A549 (cell line): ENCODE measurements at regions not wholly inside any gene's neighbourhood (a gene's known extent, or its start where the extent isn't known, plus 50 kb on each side); places are given as distances from the start of the nearest gene placed in this dataset.

ENCODE experiments used
- ATAC-seq, 2 experiments: fragments of 200-7000 bp in 1 of 2; fragments of >200 bp in 1 of 2; cut with Nextera tagmentation in 1 of 2; cut with Tn5 transposase in 1 of 2; 3 replicates each; pipeline versions ENCODE4 v1.8.0 to v1.9.1; 2018 to 2020; ENCODE audit warnings: mild to moderate bottlenecking in 1 of 2, moderate library complexity in 1 of 2
- CTCF ChIA-PET: fragments of 300-600 bp; sonication (Branson Sonifier 250); formaldehyde crosslinking; extraction: SDS; loops from one replicate; lab custom pipeline; 2021; ENCODE audit warnings: antibody characterized with exemption, inconsistent platforms; lab: Yijun Ruan, JAX
- POLR2A ChIA-PET: fragments of 350-600 bp; formaldehyde crosslinking; extraction: SDS; loops from one replicate; lab custom pipeline; 2021; ENCODE audit warnings: antibody characterized with exemption, inconsistent platforms; lab: Yijun Ruan, JAX
- DNase-seq, 2 experiments: peaks; one replicate each; pipeline versions ENCODE4 v3.0.0 to v3.0.0-alpha.2; 2011 to 2016; ENCODE audit warnings: low read depth in 1 of 2, low spot score in 1 of 2
- FAIRE-seq: peaks from 2 replicates; lab custom pipeline; 2011; peaks lifted over from hg19 to GRCh38; lab: Jason Lieb, UNC
- H3K27ac ChIP-seq, 2 experiments: fragments of >200 bp; sonication (Bioruptor Twin); formaldehyde crosslinking; 3 replicates each; pipeline ENCODE4 v1.5.1; 2016 to 2017
- H3K4me1 ChIP-seq: fragments of >200 bp; sonication (Bioruptor Twin); formaldehyde crosslinking; 3 replicates; pipeline ENCODE4 v1.6.1; 2016
- H3K4me2 ChIP-seq: fragments of >200 bp; sonication (Bioruptor Twin); formaldehyde crosslinking; 3 replicates; pipeline ENCODE4 v1.6.1; 2016
- H3K4me3 ChIP-seq: fragments of >200 bp; sonication (Bioruptor Twin); formaldehyde crosslinking; 3 replicates; pipeline ENCODE4 v1.5.1; 2016
- H3K9me3 ChIP-seq: fragments of >200 bp; sonication (Bioruptor Twin); formaldehyde crosslinking; 3 replicates; pipeline ENCODE4 v1.6.1; 2016
- ATOH8 ChIP-seq: fragments of 250-450 bp; sonication (Bioruptor Pico); IDR thresholded peaks from 2 replicates; pipeline ENCODE4 v1.5.0; 2020; ENCODE audit warnings: low read depth, mild to moderate bottlenecking, moderate library complexity
- CBX8 ChIP-seq: fragments of 200-600 bp; sonication (generic); IDR thresholded peaks from 2 replicates; pipeline ENCODE4 v1.6.1; 2016
- CEBPB ChIP-seq, 2 experiments: fragments of >200 bp in 1 of 2; sonication (Bioruptor Twin) in 1 of 2; formaldehyde crosslinking in 1 of 2; IDR thresholded peaks; 2 replicates each; pipeline ENCODE4 v1.6.1; 2012 to 2016
- CHD2 ChIP-seq: fragments of 150-350 bp; IDR thresholded peaks from 2 replicates; pipeline ENCODE4 v1.6.1; 2014; ENCODE audit warnings: low read length; ENCODE audit not compliant: partially characterized antibody
- E2F6 ChIP-seq: IDR thresholded peaks from 2 replicates; pipeline ENCODE4 v1.6.1; 2012; ENCODE audit warnings: low read depth, borderline replicate concordance
- ELK1 ChIP-seq: fragments of 150-350 bp; IDR thresholded peaks from 2 replicates; pipeline ENCODE4 v1.6.1; 2014; ENCODE audit warnings: low read depth, mild to moderate bottlenecking, low read length
- ESRRA ChIP-seq: fragments of 150-350 bp; IDR thresholded peaks from 2 replicates; pipeline ENCODE4 v1.6.1; 2014; ENCODE audit warnings: mild to moderate bottlenecking, low read length, borderline replicate concordance
- FOSL2 ChIP-seq, 2 experiments: fragments of 450-650 bp in 1 of 2; fragments of >200 bp in 1 of 2; sonication (Bioruptor Twin) in 1 of 2; formaldehyde crosslinking; IDR thresholded peaks; 2 replicates each; pipeline versions ENCODE4 v1.5.0 to v1.6.1; 2016 to 2020; ENCODE audit warnings: mild to moderate bottlenecking in 1 of 2, moderate library complexity in 1 of 2
- HEYL ChIP-seq: fragments of 250-450 bp; sonication (Bioruptor Pico); IDR thresholded peaks from 2 replicates; pipeline ENCODE4 v1.8.0; 2021; ENCODE audit warnings: mild to moderate bottlenecking, moderate library complexity
- HOXB13 ChIP-seq: fragments of 250-450 bp; sonication (Bioruptor Pico); IDR thresholded peaks from 2 replicates; pipeline ENCODE4 v1.5.0; 2020; ENCODE audit warnings: low read depth, mild to moderate bottlenecking, moderate library complexity
- JUN ChIP-seq, 2 experiments: fragments of >200 bp; sonication (Bioruptor Twin); formaldehyde crosslinking; IDR thresholded peaks; 2 replicates in 1 of 2; 3 replicates in 1 of 2; pipeline ENCODE4 v1.6.1; 2016 to 2017
- KDM5A ChIP-seq: fragments of 200-600 bp; sonication (generic); IDR thresholded peaks from 2 replicates; pipeline ENCODE4 v1.6.1; 2016; ENCODE audit warnings: antibody characterized with exemption, mild to moderate bottlenecking
- MAZ ChIP-seq: fragments of 150-350 bp; IDR thresholded peaks from 2 replicates; pipeline ENCODE4 v1.6.1; 2014; ENCODE audit warnings: antibody characterized with exemption, low read depth, low read length, borderline replicate concordance
- MYC ChIP-seq: IDR thresholded peaks from 2 replicates; pipeline ENCODE4 v1.6.1; 2012; ENCODE audit warnings: mild to moderate bottlenecking, inconsistent platforms, low read length, improper control_type of control experiment, borderline replicate concordance
- NPAS2 ChIP-seq: fragments of 250-450 bp; sonication (Bioruptor Pico); IDR thresholded peaks from 2 replicates; pipeline ENCODE4 v1.8.0; 2022; ENCODE audit warnings: mild to moderate bottlenecking, moderate library complexity, borderline replicate concordance
- PHF8 ChIP-seq: fragments of 200-600 bp; sonication (generic); IDR thresholded peaks from 2 replicates; pipeline ENCODE4 v1.6.1; 2016; ENCODE audit warnings: low read depth, mild to moderate bottlenecking, antibody characterized with exemption, moderate library complexity, borderline replicate concordance
- POLR2AphosphoS2 ChIP-seq: conservative IDR thresholded peaks from 2 replicates; pipeline ENCODE4 v1.6.1; 2012; ENCODE audit warnings: low read length, improper control_type of control experiment, inconsistent platforms
- RAD21 ChIP-seq, 2 experiments: fragments of >200 bp in 1 of 2; sonication (Bioruptor Twin) in 1 of 2; formaldehyde crosslinking in 1 of 2; IDR thresholded peaks in 1 of 2; conservative IDR thresholded peaks in 1 of 2; 2 replicates in 1 of 2; 3 replicates in 1 of 2; pipeline ENCODE4 v1.6.1; 2012 to 2018; ENCODE audit warnings: inconsistent platforms in 1 of 2
- RARB ChIP-seq: fragments of 250-450 bp; sonication (Bioruptor Pico); IDR thresholded peaks from 2 replicates; pipeline ENCODE4 v1.8.0; 2021; ENCODE audit warnings: mild to moderate bottlenecking, moderate library complexity
- REST ChIP-seq: fragments of 200-600 bp; sonication (generic); IDR thresholded peaks from 2 replicates; pipeline ENCODE4 v1.6.1; 2016; ENCODE audit warnings: antibody characterized with exemption, mild to moderate bottlenecking, moderate library complexity
- RFX5 ChIP-seq: fragments of 450-650 bp; IDR thresholded peaks from 2 replicates; pipeline ENCODE4 v1.7.1; 2014; ENCODE audit warnings: antibody characterized with exemption, mild to moderate bottlenecking, moderate library complexity
- SMC3 ChIP-seq: fragments of >200 bp; sonication (Bioruptor Twin); formaldehyde crosslinking; IDR thresholded peaks from 3 replicates; pipeline ENCODE4 v1.6.1; 2018; ENCODE audit warnings: inconsistent platforms
- SREBF2 ChIP-seq: fragments of 450-650 bp; IDR thresholded peaks from 2 replicates; pipeline ENCODE4 v1.6.1; 2014; ENCODE audit warnings: mild to moderate bottlenecking, moderate library complexity
- TFCP2L1 ChIP-seq: fragments of 250-450 bp; sonication (Bioruptor Pico); IDR thresholded peaks from 2 replicates; pipeline ENCODE4 v1.5.0; 2021; ENCODE audit warnings: mild to moderate bottlenecking
- ZSCAN20 ChIP-seq: fragments of 250-450 bp; sonication (Bioruptor Pico); IDR thresholded peaks from 2 replicates; pipeline ENCODE4 v1.8.0; 2022; ENCODE audit warnings: mild to moderate bottlenecking, moderate library complexity
- WGBS: methylation state at CpG from one replicate; pipeline ENCODE4 v1.1.6; 2017; ENCODE audit errors: missing lambda C conversion rate; 5-methylcytosine and 5-hydroxymethylcytosine counted together

GRCh38 chr18:26662996-26663395 lies 114.6 kb upstream of the KCTD1 start:
- H3K9me3 ChIP-seq, result no peaks in the 10 kb centered on the region
- H3K4me1 ChIP-seq, result peaks cover 8% of the 10 kb centered on the region
- no peak for FAIRE-seq
- H3K4me2 ChIP-seq, result no peak overlapping the region
- 78% methylated on average over 5 of the region's 5 CpGs for WGBS
- H3K27ac ChIP-seq, result no peak overlapping the region
- CTCF ChIA-PET, result no interaction called here
- no peak overlapping the region for H3K4me3 ChIP-seq
- POLR2A ChIA-PET, result no interaction called here
- no peak for ATAC-seq
- DNase-seq, result no peak
- TF ChIP-seq TFCP2L1 (no peak), ELK1 (no peak), CEBPB (IDR thresholded peaks at IDR 0.05) (no peak), ESRRA (no peak), PHF8 (no peak), HOXB13 (no peak), HEYL (CRISPR knock-in tag) (no peak), RARB (CRISPR knock-in tag) (no peak), RAD21 (conservative IDR thresholded peaks at IDR 0.05 in 1 of 2, IDR thresholded peaks at IDR 0.05 in 1 of 2) (no peak), CBX8 (no peak), E2F6 (no peak), MAZ (no peak), SREBF2 (no peak), KDM5A (no peak)

- H3K4me2 ChIP-seq, result peak overlapping the region; percentile 92
- TF ChIP-seq NPAS2 (CRISPR knock-in tag) (no peak), CHD2 (no peak), FOSL2 (IDR thresholded peaks at IDR 0.05) (no peak), FOSL2 (CRISPR knock-in tag; IDR thresholded peaks at IDR 0.05) (no peak), ATOH8 (CRISPR knock-in tag) (no peak), MAZ (no peak), POLR2AphosphoS2 (no peak), REST (no peak), SMC3 (no peak), MYC (no peak), RAD21 (conservative IDR thresholded peaks at IDR 0.05 in 1 of 2, IDR thresholded peaks at IDR 0.05 in 1 of 2) (no peak), ZSCAN20 (CRISPR knock-in tag) (no peak), RFX5 (no peak), JUN (IDR thresholded peaks at IDR 0.05) (no peak)
- FAIRE-seq, result no peak
- DNase-seq, result no peak
- ChIA-PET POLR2A (interaction anchor here (1.5 kb wide), 1 partner anchor 99 kb away, joined by 6 read pairs; no protein-coding TSS in a partner anchor), CTCF (interaction anchor here (0.8 to 1.3 kb wide), 4 partner anchors 11 to 195 kb away, joined by 3 read pairs; no protein-coding TSS in a partner anchor)
- ATAC-seq, result no peak
- H3K27ac ChIP-seq, result peak overlapping the region; percentile 91 to 99
- WGBS, result 13% methylated on average over 15 of the region's 15 CpGs
- H3K4me3 ChIP-seq, result peak overlapping the region; percentile 63
- H3K9me3 ChIP-seq, result no peaks in the 10 kb centered on the region
- peaks cover 28% of the 10 kb centered on the region for H3K4me1 ChIP-seq
These were observed 109.6 kb upstream of the KCTD1 start for GRCh38 chr18:26657631-26658581.
